ENCODE measurements at regions not wholly inside any gene's neighbourhood (a gene's known extent, or its start where the extent isn't known, plus 50 kb on each side); places are given as distances from the start of the nearest gene placed in this dataset.

- no peak for TF ChIP-seq CTCF (IDR thresholded peaks at IDR 0.05; ENCODE audit: insufficient read depth, low read length, missing control alignments)
- ChIA-PET CTCF (interaction anchor here (1.1 to 1.4 kb wide), 2 partner anchors 12 to 17 kb away, joined by 3 read pairs; no protein-coding TSS in a partner anchor), POLR2A (no interaction called here)
- no peak for DNase-seq (ENCODE audit: low read depth, low spot score)
- H3K4me3 ChIP-seq (ENCODE audit: low read depth, low read length): no peak overlapping the region
These were observed 366.9 kb downstream of the MAN2A1 start for GRCh38 chr5:110056580-110057114.

- CTCF ChIA-PET: interaction anchor here (1.4 kb wide), 1 partner anchor 13 kb away, joined by 3 read pairs; no protein-coding TSS in a partner anchor
- no peak for DNase-seq (ENCODE audit: low read depth, low spot score)
- TF ChIP-seq CTCF (IDR thresholded peaks at IDR 0.05; ENCODE audit: insufficient read depth, low read length, missing control alignments): no peak
- POLR2A ChIA-PET: no interaction called here
- no peak overlapping the region for H3K4me3 ChIP-seq (ENCODE audit: low read depth, low read length)
These were observed 368.4 kb downstream of the MAN2A1 start for GRCh38 chr5:110058175-110058574.

- H3K4me3 ChIP-seq (ENCODE audit: low read depth, low read length): no peak overlapping the region
- CTCF ChIA-PET: no interaction called here
- POLR2A ChIA-PET: no interaction called here
- TF ChIP-seq CTCF (IDR thresholded peaks at IDR 0.05; ENCODE audit: insufficient read depth, low read length, missing control alignments): no peak
- no peak for DNase-seq (ENCODE audit: low read depth, low spot score)
These were observed 372.5 kb downstream of the MAN2A1 start for GRCh38 chr5:110062246-110062645.

GRCh38 chr5:110063640-110064602 lies 374.2 kb downstream of the MAN2A1 start:
- DNase-seq (ENCODE audit: low read depth, low spot score): no peak
- H3K4me3 ChIP-seq (ENCODE audit: low read depth, low read length): no peak overlapping the region
- TF ChIP-seq CTCF (IDR thresholded peaks at IDR 0.05; ENCODE audit: insufficient read depth, low read length, missing control alignments): no peak
- CTCF ChIA-PET: interaction anchor here (0.7 kb wide), 1 partner anchor 354 kb away, joined by 3 read pairs; no protein-coding TSS in a partner anchor
- POLR2A ChIA-PET: no interaction called here

- no peak for DNase-seq (ENCODE audit: low read depth, low spot score)
- CTCF ChIA-PET: no interaction called here
- POLR2A ChIA-PET: no interaction called here
- no peak for TF ChIP-seq CTCF (IDR thresholded peaks at IDR 0.05; ENCODE audit: insufficient read depth, low read length, missing control alignments)
- no peak overlapping the region for H3K4me3 ChIP-seq (ENCODE audit: low read depth, low read length)
These were observed 375.0 kb downstream of the MAN2A1 start for GRCh38 chr5:110064603-110065268.

- no peak for TF ChIP-seq CTCF (IDR thresholded peaks at IDR 0.05; ENCODE audit: insufficient read depth, low read length, missing control alignments)
- DNase-seq (ENCODE audit: low read depth, low spot score): no peak
- ChIA-PET CTCF (no interaction called here), POLR2A (no interaction called here)
- H3K4me3 ChIP-seq (ENCODE audit: low read depth, low read length): no peak overlapping the region
These were observed 381.1 kb downstream of the MAN2A1 start for GRCh38 chr5:110070836-110071235.

Data from AG04449 (cell line).